ENCODE measurements at regions not wholly inside any gene's neighbourhood (a gene's known extent, or its start where the extent isn't known, plus 50 kb on each side); places are given as distances from the start of the nearest gene placed in this dataset.

Small RNAs in the stretch of these regions (small RNA-seq; reads per million reads assigned to genes)
- gene RNU6-102P = 0 reads per million in 6 experiments

All from A549 (cell line).